RPMI8226 (cell line): ENCODE measurements at regions not wholly inside any gene's neighbourhood (a gene's known extent, or its start where the extent isn't known, plus 50 kb on each side); places are given as distances from the start of the nearest gene placed in this dataset.
"Not testable (repeated sequence)": the region's sequence is repeated elsewhere in the genome, so short reads cannot be mapped to it uniquely, and the experiment has no call there.

Source experiments
- DNase-seq: peaks from one replicate; pipeline ENCODE4 v3.0.0-alpha.2; 2015

GRCh38 chr14:43140453-43140852 is 1366.6 kb downstream of the FSCB start:
- no peak for DNase-seq

DNA sequence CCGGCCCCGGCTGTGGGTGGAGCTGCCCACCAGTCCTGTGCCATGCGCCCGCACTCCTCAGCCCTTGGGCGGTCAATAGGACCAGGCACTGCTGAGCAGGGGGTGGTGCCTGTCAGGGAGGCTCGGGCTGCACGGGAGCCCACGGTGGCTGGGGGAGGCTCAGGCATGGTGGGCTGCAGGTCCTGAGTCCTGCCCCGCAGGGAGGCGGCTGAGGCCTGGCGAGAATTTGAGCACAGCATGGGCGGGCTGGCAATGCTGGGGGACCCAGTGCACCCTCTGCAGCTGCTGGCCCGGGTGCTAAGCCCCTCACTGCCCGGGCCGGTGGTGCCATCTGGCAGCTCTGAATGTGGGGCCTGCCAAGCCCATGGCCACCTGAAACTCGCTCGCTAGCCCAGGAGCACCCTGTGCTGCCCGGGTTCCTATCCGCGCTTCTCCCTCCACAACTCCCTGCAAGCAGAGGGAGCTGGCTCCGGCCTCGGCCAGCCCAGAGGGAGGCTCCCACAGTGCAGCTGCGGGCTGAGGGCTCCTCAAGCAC is 1371.1 kb downstream of the FSCB start:
- DNase-seq = no peak

GRCh38 chr14:43132441-43132840 is 1374.6 kb downstream of the FSCB start:
- DNase-seq = no peak

DNA sequence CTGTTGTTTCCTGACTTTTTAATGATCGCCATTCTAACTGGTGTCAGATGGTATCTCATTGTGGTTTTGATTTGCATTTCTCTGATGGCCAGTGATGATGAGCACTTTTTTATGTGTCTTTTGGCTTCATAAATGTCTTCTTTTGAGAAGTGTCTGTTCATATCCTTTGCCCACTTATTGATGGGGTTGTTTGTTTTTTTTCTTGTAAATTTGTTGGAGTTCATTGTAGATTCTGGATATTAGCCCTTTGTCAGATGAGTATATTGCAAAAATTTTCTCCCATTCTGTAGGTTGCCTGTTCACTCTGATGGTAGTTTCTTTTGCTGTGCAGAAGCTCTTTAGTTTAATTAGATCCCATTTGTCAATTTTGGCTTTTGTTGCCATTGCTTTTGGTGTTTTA is 1378.7 kb downstream of the FSCB start:
- DNase-seq = not testable (repeated sequence)

DNA sequence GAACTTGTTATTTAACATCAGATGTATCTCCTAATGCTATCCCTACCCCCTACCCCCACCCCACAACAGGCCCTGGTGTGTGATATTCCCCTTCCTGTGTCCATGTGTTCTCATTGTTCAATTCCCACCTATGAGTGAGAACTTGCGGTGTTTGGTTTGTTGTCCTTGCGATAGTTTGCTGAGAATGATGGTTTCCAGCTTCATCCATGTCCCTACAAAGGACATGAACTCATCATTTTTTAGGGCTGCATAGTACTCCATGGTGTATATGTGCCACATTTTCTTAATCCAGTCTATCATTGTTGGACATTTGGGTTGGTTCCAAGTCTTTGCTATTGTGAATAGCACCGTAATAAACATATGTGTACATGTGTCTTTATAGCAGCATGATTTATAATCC is 1379.2 kb downstream of the FSCB start:
- not testable (repeated sequence) for DNase-seq

DNA sequence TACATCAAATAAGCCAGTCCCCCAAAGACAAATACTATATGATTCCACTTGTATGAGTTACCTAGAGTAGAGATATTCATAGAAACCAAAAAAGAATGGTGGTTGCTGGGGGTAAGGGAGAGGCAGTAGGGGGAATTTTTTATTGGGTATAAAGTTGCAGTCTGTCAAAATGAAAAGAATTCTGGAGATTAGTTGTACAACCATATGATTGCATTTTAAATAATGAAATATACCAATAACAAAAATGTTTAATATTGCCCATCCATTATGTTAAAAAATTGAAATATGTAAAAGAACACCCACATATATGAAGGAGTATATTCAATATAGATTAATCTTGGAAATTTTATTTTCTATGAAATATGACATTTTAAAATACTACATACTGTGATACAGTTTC is 1383.5 kb downstream of the FSCB start:
- no peak for DNase-seq

- DNase-seq = no peak
These were observed 1387.4 kb downstream of the FSCB start for GRCh38 chr14:43119672-43120071.

GRCh38 chr14:43116341-43116740 is 1390.7 kb downstream of the FSCB start:
- DNase-seq = no peak

- peak; percentile 2 for DNase-seq
These were observed 1401.8 kb downstream of the FSCB start for GRCh38 chr14:43105305-43105704.

- DNase-seq = no peak
These were observed 1416.7 kb downstream of the FSCB start for GRCh38 chr14:43090380-43090779.

DNA sequence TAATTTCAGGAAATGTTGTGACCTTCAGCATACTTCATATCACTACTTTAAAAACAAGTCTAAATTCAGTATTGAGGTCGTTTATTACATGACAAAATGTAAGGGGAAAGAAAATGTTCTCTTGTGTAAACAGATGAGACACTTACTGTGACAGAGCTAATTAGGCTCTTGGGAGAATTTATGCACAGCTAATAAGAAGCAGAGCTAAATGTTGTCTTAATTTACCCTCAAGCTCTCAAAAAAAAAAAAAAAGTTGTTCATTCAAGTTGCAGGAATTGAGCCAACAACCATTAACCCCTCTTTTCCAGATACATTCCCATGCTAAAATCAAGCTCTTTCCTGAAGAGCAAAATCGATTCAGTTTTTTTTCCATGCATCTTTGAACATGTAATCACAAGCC is 1419.4 kb downstream of the FSCB start:
- no peak for DNase-seq

GRCh38 chr14:43085819-43086218 is 1421.3 kb downstream of the FSCB start:
- DNase-seq = no peak

DNA sequence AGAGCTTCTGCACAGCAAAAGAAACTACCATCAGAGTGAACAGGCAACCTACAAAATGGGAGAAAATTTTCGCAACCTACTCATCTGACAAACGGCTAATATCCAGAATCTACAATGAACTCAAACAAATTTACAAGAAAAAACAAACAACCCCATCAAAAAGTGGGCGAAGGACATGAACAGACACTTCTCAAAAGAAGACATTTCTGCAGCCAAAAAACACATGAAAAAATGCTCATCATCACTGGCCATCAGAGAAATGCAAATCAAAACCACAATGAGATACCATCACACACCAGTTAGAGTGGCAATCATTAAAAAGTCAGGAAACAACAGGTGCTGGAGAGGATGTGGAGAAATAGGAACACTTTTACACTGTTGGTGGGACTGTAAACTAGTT is 1439.7 kb downstream of the FSCB start:
- DNase-seq = not testable (repeated sequence)

DNA sequence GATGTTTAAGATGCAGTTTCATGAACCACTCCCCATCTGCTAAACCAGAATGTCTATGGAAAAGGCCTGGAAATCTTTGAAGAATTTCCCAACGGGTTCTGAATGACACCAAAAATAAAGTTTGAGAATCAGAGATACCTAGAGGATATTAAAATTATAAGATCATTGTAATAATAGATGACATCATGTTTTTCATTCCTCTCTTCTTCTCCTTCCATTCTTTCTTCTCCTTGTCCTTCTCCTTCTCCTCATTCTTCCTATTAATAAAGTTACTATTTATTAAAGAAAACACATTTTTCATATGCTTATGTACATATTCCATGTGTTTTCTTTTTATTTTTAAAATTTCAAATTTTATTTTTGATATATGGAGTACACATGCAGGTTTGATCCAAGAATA is 1449.4 kb downstream of the LRFN5 start:
- no peak for DNase-seq

GRCh38 chr14:43052897-43053296 is 1446.2 kb downstream of the LRFN5 start:
- no peak for DNase-seq

DNA sequence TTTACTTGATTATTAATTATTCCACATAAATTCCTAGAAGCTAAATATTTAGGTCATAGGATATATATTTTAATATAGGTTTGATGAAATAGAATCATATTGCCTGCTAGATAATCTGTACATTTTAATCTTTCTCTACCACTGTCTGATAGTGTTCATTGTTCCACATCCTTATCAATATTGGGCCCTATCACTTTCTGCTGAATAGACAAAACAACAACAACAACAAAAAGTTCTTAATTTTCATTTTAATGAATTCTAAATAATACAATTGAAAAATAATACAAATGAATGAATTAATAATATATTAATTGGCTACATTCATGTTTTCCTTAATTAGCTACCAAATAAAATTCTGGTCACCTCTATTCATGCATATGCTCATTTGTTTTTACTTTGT is 1437.2 kb downstream of the LRFN5 start:
- DNase-seq = no peak

DNA sequence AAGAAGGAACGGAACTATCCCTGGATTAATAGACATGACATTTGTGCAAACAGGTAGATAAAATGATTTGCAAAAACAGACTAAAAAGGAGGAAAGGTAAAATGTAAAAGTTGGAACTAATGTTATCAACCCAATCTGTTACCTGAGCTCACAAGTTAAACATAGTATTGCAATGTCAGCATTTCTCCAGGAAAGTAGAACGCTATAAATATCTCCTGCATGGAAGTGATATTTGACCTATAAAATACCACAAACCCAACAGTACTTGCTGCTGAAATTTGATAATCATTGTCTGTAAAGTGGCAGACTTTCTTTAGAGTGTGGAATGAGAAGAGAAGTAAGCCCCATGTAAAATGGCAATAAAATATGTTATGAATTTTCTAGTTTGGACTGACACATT is 1435.7 kb downstream of the LRFN5 start:
- DNase-seq = peak; percentile 26

- no peak for DNase-seq
These were observed 1435.3 kb downstream of the LRFN5 start for GRCh38 chr14:43041976-43042375.

GRCh38 chr14:43041207-43041606 is 1434.5 kb downstream of the LRFN5 start:
- DNase-seq = no peak

DNA sequence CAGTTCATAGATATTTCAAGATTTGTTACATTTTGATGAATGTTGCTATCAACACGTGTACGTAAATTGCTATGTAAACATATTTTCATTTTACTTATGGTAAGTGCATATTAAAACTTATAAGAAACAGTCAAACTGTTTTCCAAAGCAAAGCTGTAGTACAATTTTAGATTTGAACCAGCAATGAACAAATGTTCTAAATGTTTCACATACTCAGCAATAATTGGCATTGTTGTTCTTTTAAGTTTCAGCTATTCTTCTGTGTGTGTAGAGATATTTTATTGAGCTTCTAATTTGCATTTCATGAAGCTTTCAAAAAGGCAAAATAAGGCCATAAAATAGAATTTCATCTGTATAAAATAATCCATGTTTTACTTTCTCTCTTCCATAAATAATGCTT is 1433.2 kb downstream of the LRFN5 start:
- no peak for DNase-seq

DNA sequence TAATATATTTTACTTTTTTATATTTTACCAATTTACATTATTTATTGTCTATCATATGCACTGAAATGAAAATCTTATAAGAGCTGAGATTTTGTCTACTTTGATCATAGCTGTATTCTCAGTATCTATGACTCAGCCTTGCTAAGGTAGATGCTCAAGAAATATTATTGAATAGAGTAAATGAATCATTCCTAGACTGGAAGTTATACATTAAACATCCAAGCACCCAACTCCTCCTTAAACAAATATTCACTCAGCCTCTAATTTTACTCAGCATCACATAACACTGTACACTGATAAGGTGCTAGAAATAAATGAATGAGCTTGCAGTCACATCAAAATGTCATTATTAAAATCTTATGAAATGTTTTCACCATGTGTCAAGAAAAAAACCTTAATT is 1424.9 kb downstream of the LRFN5 start:
- DNase-seq = no peak

DNA sequence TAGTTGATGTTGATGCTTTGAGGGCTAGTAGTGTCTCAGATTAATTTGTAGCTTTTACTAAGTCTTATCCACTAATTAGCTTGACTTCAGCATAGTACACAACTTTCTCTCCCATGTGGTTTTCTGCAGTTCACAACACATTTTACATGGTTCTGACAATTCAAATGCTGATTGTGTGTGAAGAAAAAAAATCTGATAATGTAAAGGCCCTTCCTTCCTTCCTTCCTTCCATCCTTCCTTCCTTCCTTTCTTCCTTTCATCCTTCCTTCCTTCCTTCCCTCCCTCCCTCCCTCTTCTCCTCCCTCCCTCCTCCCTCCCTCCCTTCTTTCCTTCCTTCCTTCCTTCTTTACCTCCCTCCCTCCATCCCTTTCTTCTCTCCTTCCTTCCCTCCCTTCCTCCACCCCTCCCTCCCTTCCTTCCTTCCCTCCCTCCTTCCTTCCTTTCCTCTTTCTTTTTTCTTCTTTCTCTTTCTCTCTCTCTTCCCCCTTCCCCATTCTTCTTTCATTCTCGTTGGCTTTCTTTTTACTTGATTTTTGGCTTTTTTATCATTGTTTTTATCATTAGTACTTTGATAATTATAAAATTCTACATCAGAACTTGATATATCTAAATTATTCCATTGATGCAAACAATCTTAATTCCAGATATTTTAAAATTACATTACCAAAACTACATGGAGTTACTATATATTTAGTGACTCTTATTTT is 1415.6 kb downstream of the LRFN5 start:
- no peak for DNase-seq

DNA sequence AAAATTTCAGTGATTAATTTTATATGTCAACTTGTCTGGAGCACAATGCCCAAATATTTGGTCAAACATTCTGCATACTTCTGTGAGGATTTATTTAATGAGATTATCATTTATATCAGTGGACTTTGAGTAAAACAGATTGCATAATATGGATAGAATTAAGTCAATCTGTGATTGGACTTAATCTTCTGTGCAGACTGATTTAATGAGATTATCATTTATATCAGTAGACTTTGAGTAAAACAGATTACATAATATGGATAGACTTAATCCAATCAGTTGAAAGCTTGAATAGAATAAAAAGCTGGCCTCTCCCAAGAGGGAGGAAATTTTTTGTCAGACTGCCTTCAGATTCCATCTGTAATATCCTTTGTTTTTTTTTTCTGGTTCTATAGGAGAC is 1413.2 kb downstream of the LRFN5 start:
- no peak for DNase-seq

GRCh38 chr14:43014338-43014737 is 1407.7 kb downstream of the LRFN5 start:
- DNase-seq = no peak

- no peak for DNase-seq
These were observed 1406.1 kb downstream of the LRFN5 start for GRCh38 chr14:43012817-43013216.
